ENCODE measurements at regions not wholly inside any gene's neighbourhood (a gene's known extent, or its start where the extent isn't known, plus 50 kb on each side); places are given as distances from the start of the nearest gene placed in this dataset.

- no peak for TF ChIP-seq CTCF (IDR thresholded peaks at IDR 0.05; ENCODE audit: low read depth, low read length)
- no peaks in the 10 kb centered on the region for H3K36me3 ChIP-seq
- no peak overlapping the region for H3K27ac ChIP-seq
- H3K27me3 ChIP-seq (ENCODE audit: insufficient read depth, low read depth, severe bottlenecking): no peaks in the 10 kb centered on the region
- no peak for DNase-seq
- no peak overlapping the region for H3K4me3 ChIP-seq (ENCODE audit: low read depth, low read length)
- H3K9me3 ChIP-seq (ENCODE audit: severe bottlenecking): no peaks in the 10 kb centered on the region
These were observed 78.0 kb upstream of the GALNT5 start for GRCh38 chr2:157179324-157180105.

- DNase-seq: no peak
- no peaks in the 10 kb centered on the region for H3K9me3 ChIP-seq (ENCODE audit: severe bottlenecking)
- no peak for TF ChIP-seq CTCF (IDR thresholded peaks at IDR 0.05; ENCODE audit: low read depth, low read length)
- H3K36me3 ChIP-seq: no peaks in the 10 kb centered on the region
- H3K4me3 ChIP-seq (ENCODE audit: low read depth, low read length): no peak overlapping the region
- no peaks in the 10 kb centered on the region for H3K27me3 ChIP-seq (ENCODE audit: insufficient read depth, low read depth, severe bottlenecking)
- no peak overlapping the region for H3K27ac ChIP-seq
These were observed 77.1 kb upstream of the GALNT5 start for GRCh38 chr2:157180359-157180758.

- H3K36me3 ChIP-seq: no peaks in the 10 kb centered on the region
- no peak overlapping the region for H3K27ac ChIP-seq
- no peak for TF ChIP-seq CTCF (IDR thresholded peaks at IDR 0.05; ENCODE audit: low read depth, low read length)
- no peaks in the 10 kb centered on the region for H3K27me3 ChIP-seq (ENCODE audit: insufficient read depth, low read depth, severe bottlenecking)
- H3K4me3 ChIP-seq (ENCODE audit: low read depth, low read length): no peak overlapping the region
- no peaks in the 10 kb centered on the region for H3K9me3 ChIP-seq (ENCODE audit: severe bottlenecking)
- no peak for DNase-seq
These were observed 76.3 kb upstream of the GALNT5 start for GRCh38 chr2:157181234-157181633.

- H3K27ac ChIP-seq: no peak overlapping the region
- TF ChIP-seq CTCF (IDR thresholded peaks at IDR 0.05; ENCODE audit: low read depth, low read length): no peak
- H3K4me3 ChIP-seq (ENCODE audit: low read depth, low read length): no peak overlapping the region
- H3K9me3 ChIP-seq (ENCODE audit: severe bottlenecking): no peaks in the 10 kb centered on the region
- no peaks in the 10 kb centered on the region for H3K36me3 ChIP-seq
- DNase-seq: no peak
- H3K27me3 ChIP-seq (ENCODE audit: insufficient read depth, low read depth, severe bottlenecking): no peaks in the 10 kb centered on the region
These were observed 75.2 kb upstream of the GALNT5 start for GRCh38 chr2:157182204-157182709.

- H3K4me3 ChIP-seq (ENCODE audit: low read depth, low read length): no peak overlapping the region
- no peak for DNase-seq
- H3K36me3 ChIP-seq: no peaks in the 10 kb centered on the region
- no peak overlapping the region for H3K27ac ChIP-seq
- H3K9me3 ChIP-seq (ENCODE audit: severe bottlenecking): no peaks in the 10 kb centered on the region
- TF ChIP-seq CTCF (IDR thresholded peaks at IDR 0.05; ENCODE audit: low read depth, low read length): no peak
- no peaks in the 10 kb centered on the region for H3K27me3 ChIP-seq (ENCODE audit: insufficient read depth, low read depth, severe bottlenecking)
These were observed 74.6 kb upstream of the GALNT5 start for GRCh38 chr2:157182834-157183396.
